BE2C (cell line): ENCODE measurements at regions not wholly inside any gene's neighbourhood (a gene's known extent, or its start where the extent isn't known, plus 50 kb on each side); places are given as distances from the start of the nearest gene placed in this dataset.

Source experiments
- DNase-seq: peaks from one replicate; pipeline ENCODE4 v3.0.0-alpha.2; 2020
- H3K27me3 ChIP-seq: fragments of 250-450 bp; sonication (Bioruptor Pico); 2 replicates; pipeline ENCODE4 v1.5.1; 2020; ENCODE audit warnings: mild to moderate bottlenecking
- H3K36me3 ChIP-seq: fragments of 250-450 bp; sonication (Bioruptor Pico); 2 replicates; pipeline ENCODE4 v1.5.1; 2020; ENCODE audit warnings: mild to moderate bottlenecking
- H3K4me1 ChIP-seq: fragments of 250-450 bp; sonication (Bioruptor Pico); 2 replicates; pipeline ENCODE4 v1.5.1; 2020
- H3K4me3 ChIP-seq: 2 replicates; pipeline ENCODE4 v1.5.1; 2011; ENCODE audit warnings: low read depth, low read length
- H3K9me3 ChIP-seq: fragments of 250-450 bp; sonication (Bioruptor Pico); 2 replicates; pipeline ENCODE4 v1.5.1; 2020
- CTCF ChIP-seq: IDR thresholded peaks from 2 replicates; pipeline ENCODE4 v1.5.1; 2012; ENCODE audit warnings: mild to moderate bottlenecking, low read depth, low read length

- no peak for DNase-seq
- no peaks in the 10 kb centered on the region for H3K9me3 ChIP-seq
- TF ChIP-seq CTCF, result no peak
- H3K4me3 ChIP-seq, result no peak overlapping the region
- H3K27me3 ChIP-seq, result no peaks in the 10 kb centered on the region
- peaks cover 17% of the 10 kb centered on the region for H3K4me1 ChIP-seq
- no peaks in the 10 kb centered on the region for H3K36me3 ChIP-seq
Measured at GRCh38 chr6:154572556-154572955, 62.1 kb upstream of the CNKSR3 start.

- no peak for DNase-seq
- no peak for TF ChIP-seq CTCF
- Histone ChIP-seq H3K27me3 (no peaks in the 10 kb centered on the region), H3K36me3 (no peaks in the 10 kb centered on the region), H3K4me1 (peaks cover 3% of the 10 kb centered on the region; the same call in 1 of the 2 replicates), H3K4me3 (no peak overlapping the region), H3K9me3 (no peaks in the 10 kb centered on the region)
Measured at GRCh38 chr6:154578004-154578559, 67.6 kb upstream of the CNKSR3 start.

- H3K4me3 ChIP-seq, result no peak overlapping the region
- no peaks in the 10 kb centered on the region for H3K27me3 ChIP-seq
- H3K4me1 ChIP-seq, result peaks cover 3% of the 10 kb centered on the region; the same call in 1 of the 2 replicates
- no peaks in the 10 kb centered on the region for H3K36me3 ChIP-seq
- H3K9me3 ChIP-seq, result no peaks in the 10 kb centered on the region
- no peak for DNase-seq
- TF ChIP-seq CTCF, result no peak
Measured at GRCh38 chr6:154579046-154579445, 68.6 kb upstream of the CNKSR3 start.

DNA sequence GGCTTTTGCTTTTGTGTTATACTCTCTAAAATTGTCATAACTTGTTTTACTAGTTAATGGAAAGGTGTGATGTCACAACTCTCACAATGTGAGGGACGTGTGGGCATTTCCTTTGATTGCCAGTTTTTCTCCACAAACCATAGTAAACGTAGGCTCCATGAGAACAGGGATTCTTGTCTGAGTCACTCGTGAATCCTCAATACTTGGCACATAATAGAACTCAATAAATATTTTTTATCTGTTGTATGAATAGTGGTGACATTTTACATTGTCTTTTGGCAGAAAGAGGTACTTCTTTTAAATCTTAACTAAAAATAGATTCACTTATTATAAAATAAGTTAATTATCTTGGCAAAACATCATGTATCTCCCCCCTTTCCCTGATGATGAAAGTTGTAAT, 69.0 kb upstream of the CNKSR3 start:
- H3K4me1 ChIP-seq, result peaks cover 3% of the 10 kb centered on the region; the same call in 1 of the 2 replicates
- TF ChIP-seq CTCF, result no peak
- no peak for DNase-seq
- H3K4me3 ChIP-seq, result no peak overlapping the region
- no peaks in the 10 kb centered on the region for H3K36me3 ChIP-seq
- no peaks in the 10 kb centered on the region for H3K9me3 ChIP-seq
- H3K27me3 ChIP-seq, result no peaks in the 10 kb centered on the region

- Histone ChIP-seq H3K4me3 (no peak overlapping the region), H3K27me3 (no peaks in the 10 kb centered on the region), H3K4me1 (peaks cover under 1% of the 10 kb centered on the region; the same call in 1 of the 2 replicates), H3K9me3 (no peaks in the 10 kb centered on the region), H3K36me3 (no peaks in the 10 kb centered on the region)
- no peak for DNase-seq
- no peak for TF ChIP-seq CTCF
Measured at GRCh38 chr6:154580397-154581135, 70.1 kb upstream of the CNKSR3 start.

GRCh38 chr6:154582696-154583095, 72.2 kb upstream of the CNKSR3 start:
- DNase-seq, result no peak
- no peak for TF ChIP-seq CTCF
- H3K4me3 ChIP-seq, result no peak overlapping the region
- no peaks in the 10 kb centered on the region for H3K9me3 ChIP-seq
- no peaks in the 10 kb centered on the region for H3K36me3 ChIP-seq
- no peaks in the 10 kb centered on the region for H3K27me3 ChIP-seq
- H3K4me1 ChIP-seq, result no peaks in the 10 kb centered on the region
